ENCODE measurements at regions not wholly inside any gene's neighbourhood (a gene's known extent, or its start where the extent isn't known, plus 50 kb on each side); places are given as distances from the start of the nearest gene placed in this dataset.

- no peak for DNase-seq
Observed at GRCh38 chr1:5492846-5493245, 499.4 kb downstream of the NPHP4 start.

- DNase-seq: no peak
Observed at GRCh38 chr1:5491207-5491904, 500.9 kb downstream of the NPHP4 start.

GRCh38 chr1:5490635-5491034, 501.6 kb downstream of the NPHP4 start:
- no peak for DNase-seq

GRCh38 chr1:5488448-5488847, 503.8 kb downstream of the NPHP4 start:
- DNase-seq: no peak

- no peak for DNase-seq
Observed at GRCh38 chr1:5485968-5486696, 506.1 kb downstream of the NPHP4 start.

- DNase-seq: no peak
Observed at GRCh38 chr1:5485436-5485835, 506.8 kb downstream of the NPHP4 start.

GRCh38 chr1:5484451-5485165, 507.6 kb downstream of the NPHP4 start:
- DNase-seq: no peak

- DNase-seq: peak; percentile 8 to 16
Observed at GRCh38 chr1:5481889-5482288, 510.3 kb downstream of the NPHP4 start.

GRCh38 chr1:5480906-5481305, 511.3 kb downstream of the NPHP4 start:
- DNase-seq: no peak

GRCh38 chr1:5479876-5480646, 512.2 kb downstream of the NPHP4 start:
- no peak for DNase-seq

GRCh38 chr1:5478961-5479360, 513.3 kb downstream of the NPHP4 start:
- DNase-seq: no peak

GRCh38 chr1:5478156-5478695, 514.0 kb downstream of the NPHP4 start:
- DNase-seq: no peak

GRCh38 chr1:5477716-5478115, 514.5 kb downstream of the NPHP4 start:
- DNase-seq: no peak

- no peak for DNase-seq
Observed at GRCh38 chr1:5475572-5475971, 516.7 kb downstream of the NPHP4 start.

- no peak for DNase-seq
Observed at GRCh38 chr1:5473268-5473667, 519.0 kb downstream of the NPHP4 start.

- no peak for DNase-seq
Observed at GRCh38 chr1:5466487-5466886, 525.7 kb downstream of the NPHP4 start.

- no peak for DNase-seq
Observed at GRCh38 chr1:5465281-5465711, 526.9 kb downstream of the NPHP4 start.

- no peak for DNase-seq
Observed at GRCh38 chr1:5464366-5464765, 527.9 kb downstream of the NPHP4 start.

GRCh38 chr1:5460974-5461373, 531.3 kb downstream of the NPHP4 start:
- no peak for DNase-seq

- DNase-seq: no peak
Observed at GRCh38 chr1:5459839-5460610, 532.2 kb downstream of the NPHP4 start.

GRCh38 chr1:5458248-5458647, 534.0 kb downstream of the NPHP4 start:
- no peak for DNase-seq
